GM12873 (cell line): ENCODE measurements at regions not wholly inside any gene's neighbourhood (a gene's known extent, or its start where the extent isn't known, plus 50 kb on each side); places are given as distances from the start of the nearest gene placed in this dataset.

Source experiments
- CTCF ChIP-seq: IDR thresholded peaks from 2 replicates; pipeline ENCODE4 v1.5.1; 2012; ENCODE audit warnings: low read depth, mild to moderate bottlenecking, moderate library complexity, low read length, control low read depth; ENCODE audit not compliant: insufficient read depth; ENCODE audit errors: missing control alignments

- no peak for TF ChIP-seq CTCF
Observed at GRCh38 chr16:73735018-73735417, 561.6 kb upstream of the PSMD7 start.

GRCh38 chr16:73732681-73733080 lies 563.9 kb upstream of the PSMD7 start:
- no peak for TF ChIP-seq CTCF

GRCh38 chr16:73732143-73732542 lies 564.5 kb upstream of the PSMD7 start:
- no peak for TF ChIP-seq CTCF

GRCh38 chr16:73730481-73731090 lies 566.0 kb upstream of the PSMD7 start:
- no peak for TF ChIP-seq CTCF

- no peak for TF ChIP-seq CTCF
Observed at GRCh38 chr16:73725156-73725555, 571.5 kb upstream of the PSMD7 start.

- no peak for TF ChIP-seq CTCF
Observed at GRCh38 chr16:73724503-73724902, 572.1 kb upstream of the PSMD7 start.

GRCh38 chr16:73717266-73717974 lies 579.2 kb upstream of the PSMD7 start:
- TF ChIP-seq CTCF = no peak
